Tibial artery (tissue), 4 donors: ENCODE measurements at regions not wholly inside any gene's neighbourhood (a gene's known extent, or its start where the extent isn't known, plus 50 kb on each side); places are given as distances from the start of the nearest gene placed in this dataset.

ENCODE experiments used
- DNase-seq, 2 donors: peaks; one replicate each; pipeline ENCODE4 v3.0.0-alpha.2; 2019
- H3K27ac ChIP-seq, 2 donors: fragments of 200-600 bp; sonication (generic) in 1 of 2; 1 replicate in 1 of 2; 2 replicates in 1 of 2; pipeline ENCODE4 v1.5.1; 2018 to 2019; ENCODE audit warnings: mild to moderate bottlenecking in 1 of 2
- H3K27me3 ChIP-seq, 2 donors: fragments of 200-600 bp; sonication (generic) in 1 of 2; one replicate each; pipeline versions ENCODE4 v1.5.1 to v1.6.0; 2016 to 2019
- H3K36me3 ChIP-seq, 3 donors: fragments of 200-600 bp; sonication (generic) in 2 of 3; one replicate each; pipeline ENCODE4 v1.5.1; 2016 to 2019; ENCODE audit warnings: mild to moderate bottlenecking in 2 of 3
- H3K4me1 ChIP-seq, 4 donors: fragments of 200-600 bp; sonication (generic) in 2 of 4; 1 replicate in 3 of 4; 2 replicates in 1 of 4; pipeline ENCODE4 v1.5.1; 2016 to 2019
- H3K4me3 ChIP-seq, 2 donors: fragments of 200-600 bp; sonication (generic) in 1 of 2; 1 replicate in 1 of 2; 2 replicates in 1 of 2; pipeline ENCODE4 v1.5.1; 2018 to 2019; ENCODE audit warnings: mild to moderate bottlenecking in 2 of 2
- H3K9me3 ChIP-seq, 3 donors: fragments of 200-600 bp; sonication (generic) in 1 of 3; one replicate each; pipeline ENCODE4 v1.5.1; 2016 to 2019
- CTCF ChIP-seq, 2 experiments: fragments of 200-600 bp in 1 of 2; fragments of 450-650 bp in 1 of 2; IDR thresholded peaks; one replicate each; pipeline ENCODE4 v1.5.1; 2017 to 2019; ENCODE audit warnings: antibody characterized with exemption in 2 of 2, mild to moderate bottlenecking in 1 of 2, moderate library complexity in 1 of 2
- intact Hi-C: fragments of 100-400 bp; cut with DNase I; formaldehyde crosslinking; loops from one replicate; pipeline ENCODE4 v1.15.0; 2023; ENCODE audit warnings: low total_unique reads

- H3K4me3 ChIP-seq, result no peak overlapping the region
- peaks cover 0 to 7% (median under 1%) of the 10 kb centered on the region in 4 donors for H3K4me1 ChIP-seq
- no peaks in the 10 kb centered on the region for H3K27me3 ChIP-seq
- no peaks in the 10 kb centered on the region for H3K36me3 ChIP-seq
- no peaks in the 10 kb centered on the region for H3K9me3 ChIP-seq
- DNase-seq, result no peak
- H3K27ac ChIP-seq, result no peak overlapping the region
- no peak for TF ChIP-seq CTCF (IDR thresholded peaks at IDR 0.05)
- intact Hi-C loops, result no loop called here
These were observed 135.1 kb upstream of the GPC1 start for GRCh38 chr2:240300261-240300821.

GRCh38 chr2:240300840-240301239, 134.6 kb upstream of the GPC1 start:
- no peak for DNase-seq
- intact Hi-C loops, result no loop called here

GRCh38 chr2:240301256-240301795, 134.1 kb upstream of the GPC1 start:
- Histone ChIP-seq H3K9me3 (no peaks in the 10 kb centered on the region), H3K27ac (no peak overlapping the region), H3K36me3 (no peaks in the 10 kb centered on the region), H3K4me1 (no peaks in the 10 kb centered on the region), H3K27me3 (no peaks in the 10 kb centered on the region), H3K4me3 (no peak overlapping the region)
- peak in 1 of 2 donors; percentile 46 for DNase-seq
- intact Hi-C loops, result no loop called here
- no peak for TF ChIP-seq CTCF (IDR thresholded peaks at IDR 0.05)

More at GRCh38 chr2:240300840-240301239, 134.6 kb upstream of the GPC1 start:
- Histone ChIP-seq H3K36me3 (no peaks in the 10 kb centered on the region), H3K9me3 (no peaks in the 10 kb centered on the region), H3K27ac (no peak overlapping the region), H3K4me1 (peaks cover 0 to 2% (median 0%) of the 10 kb centered on the region in 4 donors), H3K27me3 (no peaks in the 10 kb centered on the region), H3K4me3 (no peak overlapping the region)
- no peak for TF ChIP-seq CTCF (IDR thresholded peaks at IDR 0.05)

- intact Hi-C loops, result no loop called here
- Histone ChIP-seq H3K27me3 (no peaks in the 10 kb centered on the region), H3K9me3 (no peaks in the 10 kb centered on the region), H3K4me3 (no peak overlapping the region), H3K27ac (no peak overlapping the region), H3K4me1 (no peaks in the 10 kb centered on the region), H3K36me3 (no peaks in the 10 kb centered on the region)
- peak in 1 of 2 donors; percentile 38 for DNase-seq
- no peak for TF ChIP-seq CTCF (IDR thresholded peaks at IDR 0.05)
These were observed 133.4 kb upstream of the GPC1 start for GRCh38 chr2:240302041-240302440.

GRCh38 chr2:240302933-240303595, 132.4 kb upstream of the GPC1 start:
- Histone ChIP-seq H3K4me1 (no peaks in the 10 kb centered on the region), H3K36me3 (no peaks in the 10 kb centered on the region), H3K27me3 (no peaks in the 10 kb centered on the region), H3K9me3 (no peaks in the 10 kb centered on the region), H3K27ac (no peak overlapping the region), H3K4me3 (no peak overlapping the region)
- intact Hi-C loops, result no loop called here
- peak in 1 of 2 donors; percentile 41 for DNase-seq
- TF ChIP-seq CTCF (IDR thresholded peaks at IDR 0.05), result no peak
